WTC11 (cell line): ENCODE measurements at regions not wholly inside any gene's neighbourhood (a gene's known extent, or its start where the extent isn't known, plus 50 kb on each side); places are given as distances from the start of the nearest gene placed in this dataset.

ENCODE experiments used
- CREB1 ChIP-seq: sonication (generic); formaldehyde crosslinking; IDR thresholded peaks from 2 replicates; pipeline ENCODE4 v1.8.0; 2023; ENCODE audit warnings: mild to moderate bottlenecking, missing genetic modification reagents
- FOXJ3 ChIP-seq: sonication (generic); formaldehyde crosslinking; IDR thresholded peaks from 2 replicates; pipeline ENCODE4 v1.9.0; 2021; ENCODE audit warnings: missing genetic modification reagents, mild to moderate bottlenecking, borderline replicate concordance
- FOXP1 ChIP-seq: sonication (generic); formaldehyde crosslinking; IDR thresholded peaks from 2 replicates; pipeline ENCODE4 v1.8.0; 2022; ENCODE audit warnings: missing genetic modification reagents, mild to moderate bottlenecking, moderate library complexity, borderline replicate concordance
- MAX ChIP-seq: sonication (generic); formaldehyde crosslinking; IDR thresholded peaks from 2 replicates; pipeline ENCODE4 v1.8.0; 2022; ENCODE audit warnings: mild to moderate bottlenecking, missing genetic modification reagents
- TEAD1 ChIP-seq: sonication (generic); formaldehyde crosslinking; IDR thresholded peaks from 2 replicates; pipeline ENCODE4 v1.8.0; 2022; ENCODE audit warnings: mild to moderate bottlenecking, missing genetic modification reagents
- ZNF121 ChIP-seq: sonication (generic); formaldehyde crosslinking; IDR thresholded peaks from 2 replicates; pipeline ENCODE4 v1.8.0; 2023; ENCODE audit warnings: missing genetic modification reagents
- ZNF232 ChIP-seq: sonication (generic); formaldehyde crosslinking; IDR thresholded peaks from 2 replicates; pipeline ENCODE4 v1.8.0; 2022; ENCODE audit warnings: mild to moderate bottlenecking, missing genetic modification reagents
- TF ChIP-seq, protein P1 (sequence below): fragments of 200-600 bp; IDR thresholded peaks from 2 replicates; pipeline ENCODE4 v1.8.0; 2022; ENCODE audit warnings: antibody characterized with exemption
- TF ChIP-seq, protein P2 (sequence below): sonication (generic); formaldehyde crosslinking; IDR thresholded peaks from 2 replicates; pipeline ENCODE4 v1.8.1; 2022; ENCODE audit warnings: missing genetic modification reagents, borderline replicate concordance
- TF ChIP-seq, protein P3 (sequence below): sonication (generic); formaldehyde crosslinking; IDR thresholded peaks from 2 replicates; pipeline ENCODE4 v1.8.0; 2023; ENCODE audit warnings: missing genetic modification reagents, mild to moderate bottlenecking, borderline replicate concordance
- TF ChIP-seq, protein P4 (sequence below): sonication (generic); formaldehyde crosslinking; IDR thresholded peaks from 2 replicates; pipeline ENCODE4 v1.8.0; 2022; ENCODE audit warnings: missing genetic modification reagents
- TF ChIP-seq, protein P5 (sequence below): sonication (generic); formaldehyde crosslinking; IDR thresholded peaks from 2 replicates; pipeline ENCODE4 v1.8.0; 2022; ENCODE audit warnings: mild to moderate bottlenecking, missing genetic modification reagents
- TF ChIP-seq, protein P6 (sequence below): sonication (generic); formaldehyde crosslinking; IDR thresholded peaks from 2 replicates; pipeline ENCODE4 v1.8.1; 2023; ENCODE audit warnings: mild to moderate bottlenecking, moderate library complexity, missing genetic modification reagents
- TF ChIP-seq, protein P7 (sequence below): sonication (generic); formaldehyde crosslinking; IDR thresholded peaks from 2 replicates; pipeline ENCODE4 v1.8.1; 2023; ENCODE audit warnings: mild to moderate bottlenecking, missing genetic modification reagents, moderate library complexity

DNA sequence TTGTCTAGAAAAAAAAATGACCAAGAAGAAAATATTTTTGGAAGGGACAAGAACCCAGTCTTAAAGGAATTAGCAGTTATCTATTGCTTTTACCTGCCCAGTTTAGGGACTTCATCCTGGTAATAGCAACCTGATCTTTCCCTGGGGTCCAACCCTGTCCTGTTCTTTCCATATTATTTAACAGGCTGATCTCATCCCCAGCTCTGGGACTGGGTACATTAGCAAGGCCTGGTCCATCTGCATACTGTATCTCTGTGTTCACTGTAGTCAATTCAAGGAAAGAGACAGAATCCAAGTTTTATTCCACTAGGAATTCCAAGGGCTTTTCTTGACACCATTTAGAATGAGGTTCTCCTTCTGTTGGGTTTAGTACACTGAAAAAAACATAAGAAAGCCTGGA lies 191.7 kb upstream of the GADL1 start:
- TF ChIP-seq MAX, result no peak
- no peak for TF ChIP-seq ZNF121 (CRISPR knock-in tag)
- TF ChIP-seq, protein P1, sequence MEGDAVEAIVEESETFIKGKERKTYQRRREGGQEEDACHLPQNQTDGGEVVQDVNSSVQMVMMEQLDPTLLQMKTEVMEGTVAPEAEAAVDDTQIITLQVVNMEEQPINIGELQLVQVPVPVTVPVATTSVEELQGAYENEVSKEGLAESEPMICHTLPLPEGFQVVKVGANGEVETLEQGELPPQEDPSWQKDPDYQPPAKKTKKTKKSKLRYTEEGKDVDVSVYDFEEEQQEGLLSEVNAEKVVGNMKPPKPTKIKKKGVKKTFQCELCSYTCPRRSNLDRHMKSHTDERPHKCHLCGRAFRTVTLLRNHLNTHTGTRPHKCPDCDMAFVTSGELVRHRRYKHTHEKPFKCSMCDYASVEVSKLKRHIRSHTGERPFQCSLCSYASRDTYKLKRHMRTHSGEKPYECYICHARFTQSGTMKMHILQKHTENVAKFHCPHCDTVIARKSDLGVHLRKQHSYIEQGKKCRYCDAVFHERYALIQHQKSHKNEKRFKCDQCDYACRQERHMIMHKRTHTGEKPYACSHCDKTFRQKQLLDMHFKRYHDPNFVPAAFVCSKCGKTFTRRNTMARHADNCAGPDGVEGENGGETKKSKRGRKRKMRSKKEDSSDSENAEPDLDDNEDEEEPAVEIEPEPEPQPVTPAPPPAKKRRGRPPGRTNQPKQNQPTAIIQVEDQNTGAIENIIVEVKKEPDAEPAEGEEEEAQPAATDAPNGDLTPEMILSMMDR, result no peak
- TF ChIP-seq, protein P2, sequence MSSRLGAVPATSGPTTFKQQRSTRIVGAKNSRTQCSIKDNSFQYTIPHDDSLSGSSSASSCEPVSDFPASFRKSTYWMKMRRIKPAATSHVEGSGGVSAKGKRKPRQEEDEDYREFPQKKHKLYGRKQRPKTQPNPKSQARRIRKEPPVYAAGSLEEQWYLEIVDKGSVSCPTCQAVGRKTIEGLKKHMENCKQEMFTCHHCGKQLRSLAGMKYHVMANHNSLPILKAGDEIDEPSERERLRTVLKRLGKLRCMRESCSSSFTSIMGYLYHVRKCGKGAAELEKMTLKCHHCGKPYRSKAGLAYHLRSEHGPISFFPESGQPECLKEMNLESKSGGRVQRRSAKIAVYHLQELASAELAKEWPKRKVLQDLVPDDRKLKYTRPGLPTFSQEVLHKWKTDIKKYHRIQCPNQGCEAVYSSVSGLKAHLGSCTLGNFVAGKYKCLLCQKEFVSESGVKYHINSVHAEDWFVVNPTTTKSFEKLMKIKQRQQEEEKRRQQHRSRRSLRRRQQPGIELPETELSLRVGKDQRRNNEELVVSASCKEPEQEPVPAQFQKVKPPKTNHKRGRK, result no peak
- TF ChIP-seq FOXJ3 (CRISPR knock-in tag), result no peak
- TF ChIP-seq, protein P3, sequence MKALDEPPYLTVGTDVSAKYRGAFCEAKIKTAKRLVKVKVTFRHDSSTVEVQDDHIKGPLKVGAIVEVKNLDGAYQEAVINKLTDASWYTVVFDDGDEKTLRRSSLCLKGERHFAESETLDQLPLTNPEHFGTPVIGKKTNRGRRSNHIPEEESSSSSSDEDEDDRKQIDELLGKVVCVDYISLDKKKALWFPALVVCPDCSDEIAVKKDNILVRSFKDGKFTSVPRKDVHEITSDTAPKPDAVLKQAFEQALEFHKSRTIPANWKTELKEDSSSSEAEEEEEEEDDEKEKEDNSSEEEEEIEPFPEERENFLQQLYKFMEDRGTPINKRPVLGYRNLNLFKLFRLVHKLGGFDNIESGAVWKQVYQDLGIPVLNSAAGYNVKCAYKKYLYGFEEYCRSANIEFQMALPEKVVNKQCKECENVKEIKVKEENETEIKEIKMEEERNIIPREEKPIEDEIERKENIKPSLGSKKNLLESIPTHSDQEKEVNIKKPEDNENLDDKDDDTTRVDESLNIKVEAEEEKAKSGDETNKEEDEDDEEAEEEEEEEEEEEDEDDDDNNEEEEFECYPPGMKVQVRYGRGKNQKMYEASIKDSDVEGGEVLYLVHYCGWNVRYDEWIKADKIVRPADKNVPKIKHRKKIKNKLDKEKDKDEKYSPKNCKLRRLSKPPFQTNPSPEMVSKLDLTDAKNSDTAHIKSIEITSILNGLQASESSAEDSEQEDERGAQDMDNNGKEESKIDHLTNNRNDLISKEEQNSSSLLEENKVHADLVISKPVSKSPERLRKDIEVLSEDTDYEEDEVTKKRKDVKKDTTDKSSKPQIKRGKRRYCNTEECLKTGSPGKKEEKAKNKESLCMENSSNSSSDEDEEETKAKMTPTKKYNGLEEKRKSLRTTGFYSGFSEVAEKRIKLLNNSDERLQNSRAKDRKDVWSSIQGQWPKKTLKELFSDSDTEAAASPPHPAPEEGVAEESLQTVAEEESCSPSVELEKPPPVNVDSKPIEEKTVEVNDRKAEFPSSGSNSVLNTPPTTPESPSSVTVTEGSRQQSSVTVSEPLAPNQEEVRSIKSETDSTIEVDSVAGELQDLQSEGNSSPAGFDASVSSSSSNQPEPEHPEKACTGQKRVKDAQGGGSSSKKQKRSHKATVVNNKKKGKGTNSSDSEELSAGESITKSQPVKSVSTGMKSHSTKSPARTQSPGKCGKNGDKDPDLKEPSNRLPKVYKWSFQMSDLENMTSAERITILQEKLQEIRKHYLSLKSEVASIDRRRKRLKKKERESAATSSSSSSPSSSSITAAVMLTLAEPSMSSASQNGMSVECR (CRISPR knock-in tag), result no peak
- no peak for TF ChIP-seq TEAD1 (CRISPR knock-in tag)
- TF ChIP-seq, protein P4, sequence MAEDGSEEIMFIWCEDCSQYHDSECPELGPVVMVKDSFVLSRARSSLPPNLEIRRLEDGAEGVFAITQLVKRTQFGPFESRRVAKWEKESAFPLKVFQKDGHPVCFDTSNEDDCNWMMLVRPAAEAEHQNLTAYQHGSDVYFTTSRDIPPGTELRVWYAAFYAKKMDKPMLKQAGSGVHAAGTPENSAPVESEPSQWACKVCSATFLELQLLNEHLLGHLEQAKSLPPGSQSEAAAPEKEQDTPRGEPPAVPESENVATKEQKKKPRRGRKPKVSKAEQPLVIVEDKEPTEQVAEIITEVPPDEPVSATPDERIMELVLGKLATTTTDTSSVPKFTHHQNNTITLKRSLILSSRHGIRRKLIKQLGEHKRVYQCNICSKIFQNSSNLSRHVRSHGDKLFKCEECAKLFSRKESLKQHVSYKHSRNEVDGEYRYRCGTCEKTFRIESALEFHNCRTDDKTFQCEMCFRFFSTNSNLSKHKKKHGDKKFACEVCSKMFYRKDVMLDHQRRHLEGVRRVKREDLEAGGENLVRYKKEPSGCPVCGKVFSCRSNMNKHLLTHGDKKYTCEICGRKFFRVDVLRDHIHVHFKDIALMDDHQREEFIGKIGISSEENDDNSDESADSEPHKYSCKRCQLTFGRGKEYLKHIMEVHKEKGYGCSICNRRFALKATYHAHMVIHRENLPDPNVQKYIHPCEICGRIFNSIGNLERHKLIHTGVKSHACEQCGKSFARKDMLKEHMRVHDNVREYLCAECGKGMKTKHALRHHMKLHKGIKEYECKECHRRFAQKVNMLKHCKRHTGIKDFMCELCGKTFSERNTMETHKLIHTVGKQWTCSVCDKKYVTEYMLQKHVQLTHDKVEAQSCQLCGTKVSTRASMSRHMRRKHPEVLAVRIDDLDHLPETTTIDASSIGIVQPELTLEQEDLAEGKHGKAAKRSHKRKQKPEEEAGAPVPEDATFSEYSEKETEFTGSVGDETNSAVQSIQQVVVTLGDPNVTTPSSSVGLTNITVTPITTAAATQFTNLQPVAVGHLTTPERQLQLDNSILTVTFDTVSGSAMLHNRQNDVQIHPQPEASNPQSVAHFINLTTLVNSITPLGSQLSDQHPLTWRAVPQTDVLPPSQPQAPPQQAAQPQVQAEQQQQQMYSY (CRISPR knock-in tag), result no peak
- no peak for TF ChIP-seq ZNF232 (CRISPR knock-in tag)
- no peak for TF ChIP-seq FOXP1
- TF ChIP-seq, protein P5, sequence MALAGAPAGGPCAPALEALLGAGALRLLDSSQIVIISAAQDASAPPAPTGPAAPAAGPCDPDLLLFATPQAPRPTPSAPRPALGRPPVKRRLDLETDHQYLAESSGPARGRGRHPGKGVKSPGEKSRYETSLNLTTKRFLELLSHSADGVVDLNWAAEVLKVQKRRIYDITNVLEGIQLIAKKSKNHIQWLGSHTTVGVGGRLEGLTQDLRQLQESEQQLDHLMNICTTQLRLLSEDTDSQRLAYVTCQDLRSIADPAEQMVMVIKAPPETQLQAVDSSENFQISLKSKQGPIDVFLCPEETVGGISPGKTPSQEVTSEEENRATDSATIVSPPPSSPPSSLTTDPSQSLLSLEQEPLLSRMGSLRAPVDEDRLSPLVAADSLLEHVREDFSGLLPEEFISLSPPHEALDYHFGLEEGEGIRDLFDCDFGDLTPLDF (CRISPR knock-in tag), result no peak
- TF ChIP-seq, protein P6, sequence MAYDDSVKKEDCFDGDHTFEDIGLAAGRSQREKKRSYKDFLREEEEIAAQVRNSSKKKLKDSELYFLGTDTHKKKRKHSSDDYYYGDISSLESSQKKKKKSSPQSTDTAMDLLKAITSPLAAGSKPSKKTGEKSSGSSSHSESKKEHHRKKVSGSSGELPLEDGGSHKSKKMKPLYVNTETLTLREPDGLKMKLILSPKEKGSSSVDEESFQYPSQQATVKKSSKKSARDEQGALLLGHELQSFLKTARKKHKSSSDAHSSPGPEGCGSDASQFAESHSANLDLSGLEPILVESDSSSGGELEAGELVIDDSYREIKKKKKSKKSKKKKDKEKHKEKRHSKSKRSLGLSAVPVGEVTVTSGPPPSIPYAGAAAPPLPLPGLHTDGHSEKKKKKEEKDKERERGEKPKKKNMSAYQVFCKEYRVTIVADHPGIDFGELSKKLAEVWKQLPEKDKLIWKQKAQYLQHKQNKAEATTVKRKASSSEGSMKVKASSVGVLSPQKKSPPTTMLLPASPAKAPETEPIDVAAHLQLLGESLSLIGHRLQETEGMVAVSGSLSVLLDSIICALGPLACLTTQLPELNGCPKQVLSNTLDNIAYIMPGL (CRISPR knock-in tag), result no peak
- TF ChIP-seq, protein P7, sequence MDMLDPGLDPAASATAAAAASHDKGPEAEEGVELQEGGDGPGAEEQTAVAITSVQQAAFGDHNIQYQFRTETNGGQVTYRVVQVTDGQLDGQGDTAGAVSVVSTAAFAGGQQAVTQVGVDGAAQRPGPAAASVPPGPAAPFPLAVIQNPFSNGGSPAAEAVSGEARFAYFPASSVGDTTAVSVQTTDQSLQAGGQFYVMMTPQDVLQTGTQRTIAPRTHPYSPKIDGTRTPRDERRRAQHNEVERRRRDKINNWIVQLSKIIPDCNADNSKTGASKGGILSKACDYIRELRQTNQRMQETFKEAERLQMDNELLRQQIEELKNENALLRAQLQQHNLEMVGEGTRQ (CRISPR knock-in tag), result no peak
- no peak for TF ChIP-seq CREB1 (CRISPR knock-in tag)
